ENCODE measurements at regions not wholly inside any gene's neighbourhood (a gene's known extent, or its start where the extent isn't known, plus 50 kb on each side); places are given as distances from the start of the nearest gene placed in this dataset.
"Not testable (repeated sequence)": the region's sequence is repeated elsewhere in the genome, so short reads cannot be mapped to it uniquely, and the experiment has no call there.

DNA sequence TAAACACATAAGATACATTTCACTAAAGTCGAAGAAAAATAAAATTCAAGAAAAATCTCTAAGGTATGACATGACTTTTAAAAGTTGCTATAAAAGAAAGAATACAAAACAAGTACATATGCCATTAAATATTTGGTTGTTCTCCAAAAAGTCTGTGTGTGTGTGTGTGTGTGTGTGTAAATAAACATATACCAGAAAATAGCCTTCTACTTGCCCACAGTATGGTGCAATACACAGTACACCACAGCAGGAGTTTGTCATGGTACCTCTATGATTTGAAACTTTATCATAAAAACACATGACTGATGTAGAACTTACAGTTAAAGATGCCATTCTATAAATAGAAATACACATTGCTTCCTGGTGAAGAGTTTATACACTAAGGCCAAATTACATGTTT is 692.7 kb upstream of the MGAT4C start:
- DNase-seq (ENCODE audit: low spot score): no peak

DNA sequence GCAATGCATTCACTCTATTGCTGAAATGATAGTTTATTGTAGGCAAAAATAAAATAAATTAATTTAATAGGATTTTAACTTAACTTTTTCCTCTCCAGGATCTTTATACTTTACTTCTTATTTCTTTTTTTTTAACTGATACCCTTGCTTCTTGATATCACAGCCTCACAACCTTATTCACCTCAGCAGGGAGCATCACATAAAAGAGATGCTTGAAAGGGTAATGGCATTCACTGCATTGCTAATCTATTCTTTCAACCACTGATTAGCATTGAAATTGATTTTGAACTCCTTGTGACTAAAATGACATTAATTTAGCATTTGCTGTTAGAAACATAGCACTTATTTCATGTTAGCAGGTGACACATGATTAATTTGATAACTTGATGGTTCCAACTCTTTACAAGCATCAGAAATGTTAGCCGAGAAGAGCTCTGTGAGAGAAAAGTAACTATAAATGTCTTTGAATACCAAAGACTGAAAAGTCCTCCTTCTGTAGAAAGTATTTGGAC is 689.5 kb upstream of the MGAT4C start:
- DNase-seq (ENCODE audit: low spot score): no peak

- DNase-seq (ENCODE audit: low spot score): not testable (repeated sequence)
Measured at GRCh38 chr12:86944197-86944819, 688.1 kb upstream of the MGAT4C start.

DNA sequence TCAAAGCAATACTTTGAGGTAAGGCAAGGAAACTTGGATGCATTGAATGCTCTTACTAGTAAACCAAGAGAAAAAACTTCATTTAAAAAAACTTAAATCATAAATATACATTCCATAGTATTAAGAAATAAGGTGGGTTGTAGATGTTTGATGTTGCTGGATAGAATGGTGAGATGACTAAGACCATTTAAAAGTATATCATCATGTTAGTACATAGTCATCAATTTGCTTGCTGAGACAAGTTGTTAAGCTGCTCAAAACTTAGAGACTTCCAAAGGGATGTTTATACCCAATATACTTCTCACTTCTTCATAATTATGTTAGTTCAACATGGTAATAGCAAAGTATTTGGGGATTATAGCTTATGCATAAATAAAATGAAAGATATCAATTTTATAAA is 675.5 kb upstream of the MGAT4C start:
- DNase-seq (ENCODE audit: low spot score): no peak

DNA sequence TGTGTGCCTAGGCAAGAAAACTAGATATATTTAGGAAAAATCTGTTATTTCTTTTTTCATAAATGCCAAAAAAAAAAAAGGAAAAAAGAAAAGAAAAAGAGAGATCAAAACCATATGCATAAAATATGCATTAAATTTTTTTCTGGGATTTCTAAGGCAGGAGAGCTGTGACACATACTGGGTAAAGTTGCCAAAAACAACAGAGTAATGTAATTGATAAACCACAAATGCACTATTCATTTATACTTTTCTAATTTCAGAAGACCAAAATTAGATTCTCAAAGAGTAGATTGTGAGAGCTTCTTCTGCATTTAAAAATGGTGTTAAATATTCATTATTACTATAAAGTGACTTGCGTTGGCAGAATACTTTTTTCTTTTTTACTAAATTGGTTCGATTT is 673.8 kb upstream of the MGAT4C start:
- no peak for DNase-seq (ENCODE audit: low spot score)

- DNase-seq (ENCODE audit: low spot score): no peak
Measured at GRCh38 chr12:86917121-86917520, 660.9 kb upstream of the MGAT4C start.

DNA sequence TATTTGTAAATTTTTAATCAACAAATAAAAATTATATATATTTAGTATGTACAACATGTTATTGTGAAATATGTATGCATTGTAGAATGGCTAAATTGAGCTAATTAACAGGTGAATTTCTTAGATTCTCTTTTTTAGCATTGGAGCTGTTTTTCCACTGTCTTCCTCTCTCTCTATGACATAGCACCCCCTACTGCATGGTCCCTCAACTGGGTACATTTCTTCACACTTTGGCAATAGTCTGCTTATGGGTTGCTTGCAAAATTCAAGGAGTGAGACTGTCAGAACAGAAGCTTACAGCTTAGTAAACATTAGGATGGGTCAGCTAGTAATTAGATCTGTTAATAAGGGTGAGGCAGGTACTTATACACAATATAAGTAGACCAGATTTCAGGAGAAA is 658.5 kb upstream of the MGAT4C start:
- peak; percentile 32 for DNase-seq (ENCODE audit: low spot score)

DNA sequence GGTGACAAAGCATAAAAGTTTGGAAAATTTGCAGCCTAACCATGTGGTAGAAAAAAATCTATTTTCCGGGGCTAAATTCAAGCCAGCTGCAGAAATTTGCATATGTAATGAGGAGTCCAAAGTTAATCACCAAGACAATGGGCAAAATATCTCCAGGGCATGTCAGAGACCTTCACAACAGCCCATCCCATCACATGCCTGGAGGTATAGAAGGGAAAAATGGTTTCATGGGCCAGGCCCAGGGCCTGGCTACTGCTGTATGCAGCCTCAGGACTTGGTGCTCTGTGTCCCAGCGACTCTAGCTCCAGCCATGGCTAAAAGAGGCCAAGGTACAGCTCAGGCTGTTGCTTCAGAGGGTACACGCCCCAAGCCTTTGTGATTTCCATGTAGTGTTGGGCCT is 655.8 kb upstream of the MGAT4C start:
- no peak for DNase-seq (ENCODE audit: low spot score)

GRCh38 chr12:86903159-86903558 is 647.0 kb upstream of the MGAT4C start:
- DNase-seq (ENCODE audit: low spot score): no peak

DNA sequence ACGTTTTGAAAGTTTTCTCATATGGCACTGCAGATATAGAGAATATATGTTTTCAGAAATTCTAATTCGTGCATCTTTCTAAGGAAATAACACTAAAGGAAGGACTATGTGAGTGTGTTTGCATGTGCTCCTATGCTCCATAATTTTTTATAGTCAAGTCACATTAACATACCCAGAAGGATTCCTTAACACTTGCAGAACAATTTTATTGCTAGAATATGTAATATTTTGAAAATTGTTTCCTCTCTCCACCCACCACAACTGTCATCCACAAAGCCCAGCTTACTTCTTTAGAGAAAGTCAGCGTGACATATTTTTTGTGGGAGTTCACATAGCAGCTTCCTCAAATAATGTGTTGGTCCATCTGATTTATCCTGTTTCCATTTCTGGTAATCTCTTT is 604.6 kb upstream of the MGAT4C start:
- DNase-seq (ENCODE audit: low spot score): no peak

GRCh38 chr12:86852451-86852850 is 596.3 kb upstream of the MGAT4C start:
- DNase-seq (ENCODE audit: low spot score): no peak

DNA sequence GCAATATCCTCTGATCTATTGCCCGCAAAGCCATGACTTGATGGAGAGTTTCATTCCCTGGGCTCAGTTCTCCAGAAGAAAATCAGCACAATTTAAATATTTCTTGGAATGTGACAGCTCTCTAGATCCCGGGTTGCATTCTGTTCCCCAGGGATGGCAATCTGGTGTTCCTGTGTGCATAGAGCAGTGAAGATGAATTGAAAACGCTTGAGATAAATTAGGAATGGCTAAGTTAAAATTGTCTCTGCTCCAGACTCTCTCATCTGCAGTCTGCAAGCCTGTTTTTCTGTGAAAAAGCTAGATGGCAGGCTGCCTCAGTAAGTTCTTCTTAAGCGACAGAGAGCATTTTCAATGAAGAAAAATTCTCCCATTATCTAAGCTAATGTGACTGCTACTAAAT is 582.5 kb upstream of the MGAT4C start:
- no peak for DNase-seq (ENCODE audit: low spot score)

DNA sequence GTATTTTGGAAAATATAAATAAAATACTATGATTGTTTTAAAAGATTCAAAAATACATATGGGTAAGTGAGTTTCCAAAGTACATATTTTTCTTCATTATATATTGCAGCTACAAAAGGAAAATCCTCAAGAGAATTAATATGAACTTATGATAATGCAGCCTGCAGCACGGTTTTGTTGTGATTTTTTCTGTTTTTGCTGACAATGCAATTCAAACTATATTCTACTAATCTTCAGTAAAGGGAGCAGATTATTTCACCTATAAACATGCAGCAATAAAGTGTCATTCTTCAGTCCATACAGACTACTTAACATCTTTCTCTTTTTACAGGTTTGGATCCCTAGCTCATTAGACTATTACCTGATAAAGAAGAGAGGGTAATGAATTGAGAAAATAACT is 582.1 kb upstream of the MGAT4C start:
- no peak for DNase-seq (ENCODE audit: low spot score)

- no peak for DNase-seq (ENCODE audit: low spot score)
Measured at GRCh38 chr12:86837246-86837645, 581.1 kb upstream of the MGAT4C start.

GRCh38 chr12:86834217-86834616 is 578.0 kb upstream of the MGAT4C start:
- no peak for DNase-seq (ENCODE audit: low spot score)

GRCh38 chr12:86827409-86827808 is 571.2 kb upstream of the MGAT4C start:
- no peak for DNase-seq (ENCODE audit: low spot score)

DNA sequence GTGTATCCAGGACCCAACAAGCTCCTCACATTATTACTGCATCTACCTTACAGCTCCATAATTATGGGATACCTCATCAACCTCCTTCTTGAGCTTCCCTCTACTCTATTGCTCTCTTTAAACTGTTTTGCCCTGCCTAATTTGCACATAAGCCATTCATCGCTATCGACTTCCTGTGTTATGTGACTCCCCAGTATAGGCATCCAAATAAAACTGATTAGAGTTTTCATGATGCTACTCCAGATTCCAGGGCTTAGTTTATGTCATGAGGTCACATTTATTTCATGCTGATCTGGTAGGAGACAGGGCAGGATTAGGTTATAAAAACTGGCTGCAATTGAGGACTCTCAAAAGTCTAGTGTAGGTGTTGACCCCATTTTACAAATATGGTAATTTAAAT is 569.9 kb upstream of the MGAT4C start:
- DNase-seq (ENCODE audit: low spot score): no peak

- DNase-seq (ENCODE audit: low spot score): peak; percentile 36
Measured at GRCh38 chr12:86801439-86801838, 545.2 kb upstream of the MGAT4C start.

GRCh38 chr12:86799616-86800015 is 543.4 kb upstream of the MGAT4C start:
- DNase-seq (ENCODE audit: low spot score): no peak

DNA sequence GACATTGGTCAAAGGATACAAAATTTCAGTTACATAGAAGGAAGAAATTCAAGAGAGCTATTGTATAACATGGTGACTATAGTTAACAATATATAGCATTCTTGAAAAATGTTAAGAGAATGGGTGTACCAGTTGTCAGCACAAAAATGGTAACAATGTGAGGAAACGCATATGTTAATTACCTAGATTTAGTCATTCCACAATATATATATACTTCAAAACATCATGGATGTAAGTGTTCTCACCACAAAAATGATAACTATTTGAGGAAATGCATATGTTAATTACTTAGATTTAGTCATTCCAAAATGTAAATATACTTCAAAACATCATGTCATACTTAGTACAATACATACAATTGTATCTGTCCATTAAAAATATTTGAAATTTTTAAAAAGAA is 540.4 kb upstream of the MGAT4C start:
- DNase-seq (ENCODE audit: low spot score): no peak

- no peak for DNase-seq (ENCODE audit: low spot score)
Measured at GRCh38 chr12:86788661-86789060, 532.5 kb upstream of the MGAT4C start.

- DNase-seq (ENCODE audit: low spot score): no peak
Measured at GRCh38 chr12:86787419-86787818, 531.2 kb upstream of the MGAT4C start.

DNA sequence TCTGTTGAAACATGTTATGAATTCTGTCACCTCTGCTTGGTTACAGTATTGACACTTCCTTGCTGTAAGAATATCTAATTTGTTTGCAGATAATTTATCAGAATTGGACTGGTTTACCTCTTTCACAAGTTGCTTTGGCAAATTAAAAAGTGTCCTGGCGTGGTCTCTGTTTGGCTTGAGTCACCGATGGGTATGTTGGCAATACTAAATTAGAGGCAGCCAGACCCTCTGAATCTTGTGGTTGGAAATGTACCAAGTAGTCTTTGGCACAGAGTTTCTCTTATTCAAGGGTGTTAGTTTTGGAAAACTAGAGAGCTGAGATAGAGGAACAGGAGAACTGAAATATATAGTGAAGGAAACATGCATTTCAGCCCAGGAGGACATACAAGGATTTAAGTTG is 521.1 kb upstream of the MGAT4C start:
- DNase-seq (ENCODE audit: low spot score): no peak

GRCh38 chr12:86774841-86775388 is 518.7 kb upstream of the MGAT4C start:
- DNase-seq (ENCODE audit: low spot score): no peak
